Hematopoietic multipotent progenitor cell (in vitro differentiated cells): ENCODE measurements at regions not wholly inside any gene's neighbourhood (a gene's known extent, or its start where the extent isn't known, plus 50 kb on each side); places are given as distances from the start of the nearest gene placed in this dataset. TPM values are rescaled to one million over a fixed set of nuclear protein-coding genes. Genes with fewer than 3 reads are reported as not detected.
"Not testable (repeated sequence)": the region's sequence is repeated elsewhere in the genome, so short reads cannot be mapped to it uniquely, and the experiment has no call there.

ENCODE experiments used
- DNase-seq, 3 donors: peaks; one replicate each; pipeline ENCODE4 v3.0.0-alpha.2; 2011 to 2015; ENCODE audit warnings: low read depth in 2 of 3, low spot score in 2 of 3
- small RNA-seq: library from RNA; depleted of rRNA; stranded (forward); fragments of <200 nt; gene quantifications from one replicate; pipeline ENCODE3, GENCODE V24; 2012

- no peak for DNase-seq
Measured at GRCh38 chrX:3443184-3443583, 96.7 kb upstream of the MXRA5 start.

GRCh38 chrX:3442691-3443090 is 96.2 kb upstream of the MXRA5 start:
- DNase-seq: no peak

GRCh38 chrX:3440981-3441380 is 94.5 kb upstream of the MXRA5 start:
- no peak for DNase-seq

GRCh38 chrX:3435916-3436315 is 89.5 kb upstream of the MXRA5 start:
- DNase-seq: not testable (repeated sequence)

GRCh38 chrX:3435057-3435456 is 88.6 kb upstream of the MXRA5 start:
- no peak for DNase-seq

- DNase-seq: no peak
Measured at GRCh38 chrX:3428792-3429191, 82.3 kb upstream of the MXRA5 start.

GRCh38 chrX:3426552-3426951 is 80.1 kb upstream of the MXRA5 start:
- DNase-seq: no peak

- DNase-seq: no peak
Measured at GRCh38 chrX:3425031-3425430, 78.6 kb upstream of the MXRA5 start.

- no peak for DNase-seq
Measured at GRCh38 chrX:3420316-3420715, 73.9 kb upstream of the MXRA5 start.

- no peak for DNase-seq
Measured at GRCh38 chrX:3415011-3415410, 68.6 kb upstream of the MXRA5 start.

- not testable (repeated sequence) for DNase-seq
Measured at GRCh38 chrX:3411626-3412025, 65.2 kb upstream of the MXRA5 start.

GRCh38 chrX:3409936-3410335 is 63.5 kb upstream of the MXRA5 start:
- DNase-seq: not testable (repeated sequence)

- no peak for DNase-seq
Measured at GRCh38 chrX:3407781-3408180, 61.3 kb upstream of the MXRA5 start.

- no peak for DNase-seq
Measured at GRCh38 chrX:3407121-3407520, 60.7 kb upstream of the MXRA5 start.

- DNase-seq: no peak
Measured at GRCh38 chrX:3403748-3404147, 57.3 kb upstream of the MXRA5 start.

Small RNAs in the stretch of these regions (small RNA-seq; reads per million reads assigned to genes)
- not detected for gene SNORA48B
